Globus pallidus (tissue), 1 donor: ENCODE measurements at regions not wholly inside any gene's neighbourhood (a gene's known extent, or its start where the extent isn't known, plus 50 kb on each side); places are given as distances from the start of the nearest gene placed in this dataset.

ENCODE experiments used
- DNase-seq: peaks from one replicate; pipeline ENCODE4 v3.0.0-alpha.2; 2015; ENCODE audit warnings: low spot score

DNA sequence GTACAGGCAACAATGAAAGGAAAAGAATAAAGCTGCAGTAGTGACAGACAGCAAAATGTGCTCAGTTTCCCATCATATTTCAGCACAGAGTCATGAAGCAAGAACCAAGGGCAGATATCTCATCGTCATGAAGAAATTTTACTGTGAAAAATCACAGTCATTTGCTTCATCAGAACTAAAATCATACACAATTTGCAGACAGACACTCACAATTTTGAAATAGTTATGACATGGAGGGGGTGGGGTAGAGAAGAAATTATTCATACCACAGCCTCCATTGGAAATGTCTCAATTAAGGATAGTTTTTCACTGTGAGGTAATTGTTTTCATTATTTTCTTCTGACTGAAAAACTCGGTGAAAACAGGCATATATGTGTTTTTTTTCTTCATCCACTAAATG lies 78.8 kb upstream of the CNTN3 start:
- DNase-seq: no peak

GRCh38 chr3:74691946-74692345 lies 77.5 kb upstream of the CNTN3 start:
- no peak for DNase-seq

DNA sequence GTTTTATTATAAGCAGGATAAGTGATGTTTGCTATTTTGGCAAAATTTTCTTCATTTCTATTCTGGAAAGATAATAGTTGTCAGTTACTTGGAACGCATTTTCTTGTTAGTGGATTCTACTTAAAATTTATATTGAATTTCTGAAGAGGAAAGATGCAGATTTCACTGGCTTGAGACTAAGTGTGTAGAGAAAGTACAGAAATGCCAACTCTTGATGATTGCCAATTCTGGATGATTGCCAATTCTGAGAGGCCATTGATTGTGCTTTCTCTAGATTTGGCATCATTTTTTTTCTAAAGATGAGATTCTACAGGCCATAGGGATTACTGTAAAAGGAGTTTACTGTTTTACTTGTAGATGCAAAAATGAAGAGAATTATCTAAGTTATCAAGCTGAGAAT lies 58.9 kb upstream of the CNTN3 start:
- no peak for DNase-seq

DNA sequence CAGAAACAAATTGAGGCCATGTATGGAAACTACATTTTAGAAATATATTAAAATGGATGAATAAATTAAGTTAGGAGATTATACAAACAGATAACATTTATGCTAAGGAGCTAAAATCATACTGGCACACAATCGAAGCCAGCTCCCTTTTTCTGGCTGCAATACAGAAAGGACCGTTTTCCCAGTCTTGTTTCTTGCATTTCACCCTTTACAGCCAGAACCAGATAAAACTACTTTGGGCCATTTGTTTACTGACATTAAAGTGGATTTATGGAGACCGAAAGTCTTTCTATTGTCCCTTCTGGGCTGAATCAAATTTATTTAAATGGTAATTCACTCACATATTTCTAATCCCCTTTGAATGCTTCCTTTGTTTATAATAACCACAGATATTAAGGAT lies 50.1 kb upstream of the CNTN3 start:
- DNase-seq: no peak
